Breast epithelium (tissue), 4 donors: ENCODE measurements at regions not wholly inside any gene's neighbourhood (a gene's known extent, or its start where the extent isn't known, plus 50 kb on each side); places are given as distances from the start of the nearest gene placed in this dataset.
A peak's percentile ranks its signal among the peaks of the same experiment; 100 is the strongest.

Source experiments
- DNase-seq, 2 donors: peaks; one replicate each; pipeline ENCODE4 v3.0.0-alpha.2; 2019; ENCODE audit warnings: low spot score in 2 of 2
- H3K27ac ChIP-seq, 2 donors: fragments of 200-600 bp; sonication (generic) in 1 of 2; one replicate each; pipeline ENCODE4 v1.5.1; 2016 to 2019; ENCODE audit warnings: mild to moderate bottlenecking in 1 of 2
- H3K27me3 ChIP-seq, 2 donors: fragments of 200-600 bp; sonication (generic) in 1 of 2; one replicate each; pipeline versions ENCODE4 v1.5.1 to v1.6.0; 2017 to 2019; ENCODE audit warnings: control low read depth in 1 of 2, mild to moderate bottlenecking in 1 of 2
- H3K36me3 ChIP-seq: fragments of 200-600 bp; one replicate; pipeline ENCODE4 v1.5.1; 2019
- H3K4me1 ChIP-seq, 2 donors: fragments of 200-600 bp; sonication (generic); one replicate each; pipeline ENCODE4 v1.5.1; 2016 to 2019; ENCODE audit warnings: control low read depth in 1 of 2
- H3K4me3 ChIP-seq, 3 donors: fragments of 200-600 bp; sonication (generic); 1 replicate in 2 of 3; 2 replicates in 1 of 3; pipeline ENCODE4 v1.5.1; 2016 to 2019; ENCODE audit warnings: mild to moderate bottlenecking in 3 of 3, moderate library complexity in 2 of 3
- H3K9me3 ChIP-seq, 2 donors: fragments of 200-600 bp; sonication (generic) in 1 of 2; one replicate each; pipeline ENCODE4 v1.5.1; 2016 to 2019; ENCODE audit warnings: control low read depth in 1 of 2
- POLR2A ChIP-seq: fragments of 450-650 bp; IDR thresholded peaks from one replicate; pipeline ENCODE4 v1.6.1; 2016; ENCODE audit warnings: antibody characterized with exemption, mild to moderate bottlenecking, moderate library complexity
- POLR2AphosphoS5 ChIP-seq, 3 donors: sonication (generic); formaldehyde crosslinking; IDR thresholded peaks; one replicate each; pipeline ENCODE4 v1.6.1; 2017; ENCODE audit warnings: antibody characterized with exemption in 3 of 3
- intact Hi-C: fragments of 100-400 bp; cut with DNase I; formaldehyde crosslinking; loops from one replicate; pipeline ENCODE4 v1.15.1; 2023; ENCODE audit warnings: low total_unique reads
- TF ChIP-seq, protein P1 (sequence below), 3 donors: fragments of 450-650 bp; IDR thresholded peaks; one replicate each; pipeline ENCODE4 v1.5.1; 2016 to 2017; ENCODE audit warnings: antibody characterized with exemption in 3 of 3, mild to moderate bottlenecking in 3 of 3, moderate library complexity in 3 of 3

DNA sequence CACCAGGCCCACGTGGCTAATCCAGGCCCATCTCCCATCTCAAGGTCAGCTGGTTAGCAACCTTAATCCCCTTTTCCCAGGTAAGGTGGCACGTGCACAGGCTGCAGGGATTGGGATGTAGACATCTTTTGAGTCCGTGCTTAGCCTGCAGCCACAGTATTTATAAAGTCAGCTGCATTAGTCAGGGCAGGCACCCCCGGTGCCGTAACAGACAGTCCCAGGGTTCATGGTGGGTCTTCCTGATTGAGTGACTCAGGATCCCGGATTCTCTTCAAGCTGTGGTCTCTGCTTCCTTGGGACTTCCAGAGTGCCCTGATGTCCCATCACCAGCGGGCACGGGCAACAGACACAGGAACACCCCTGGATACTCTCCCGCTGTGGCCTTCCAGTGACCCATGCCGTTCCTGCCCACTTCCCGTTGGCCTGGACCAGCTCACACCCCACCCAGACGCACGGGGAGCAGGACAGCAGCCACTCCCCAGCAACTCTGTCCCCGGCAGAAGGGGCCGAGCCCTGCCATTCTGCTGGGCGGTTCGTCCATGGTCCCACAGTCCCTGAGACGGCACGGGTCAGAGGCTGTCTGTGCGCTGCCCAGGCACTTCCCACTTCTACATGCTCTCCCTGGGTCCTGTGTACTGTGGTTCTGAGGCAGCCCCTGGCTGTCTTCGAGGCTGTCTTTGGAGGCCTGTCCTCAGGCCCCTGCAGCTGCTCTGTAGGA, 248.6 kb upstream of the GSE1 start:
- no peaks in the 10 kb centered on the region for H3K9me3 ChIP-seq
- TF ChIP-seq POLR2A (no peak), POLR2AphosphoS5 (IDR thresholded peaks at IDR 0.05) (no peak)
- TF ChIP-seq, protein P1, sequence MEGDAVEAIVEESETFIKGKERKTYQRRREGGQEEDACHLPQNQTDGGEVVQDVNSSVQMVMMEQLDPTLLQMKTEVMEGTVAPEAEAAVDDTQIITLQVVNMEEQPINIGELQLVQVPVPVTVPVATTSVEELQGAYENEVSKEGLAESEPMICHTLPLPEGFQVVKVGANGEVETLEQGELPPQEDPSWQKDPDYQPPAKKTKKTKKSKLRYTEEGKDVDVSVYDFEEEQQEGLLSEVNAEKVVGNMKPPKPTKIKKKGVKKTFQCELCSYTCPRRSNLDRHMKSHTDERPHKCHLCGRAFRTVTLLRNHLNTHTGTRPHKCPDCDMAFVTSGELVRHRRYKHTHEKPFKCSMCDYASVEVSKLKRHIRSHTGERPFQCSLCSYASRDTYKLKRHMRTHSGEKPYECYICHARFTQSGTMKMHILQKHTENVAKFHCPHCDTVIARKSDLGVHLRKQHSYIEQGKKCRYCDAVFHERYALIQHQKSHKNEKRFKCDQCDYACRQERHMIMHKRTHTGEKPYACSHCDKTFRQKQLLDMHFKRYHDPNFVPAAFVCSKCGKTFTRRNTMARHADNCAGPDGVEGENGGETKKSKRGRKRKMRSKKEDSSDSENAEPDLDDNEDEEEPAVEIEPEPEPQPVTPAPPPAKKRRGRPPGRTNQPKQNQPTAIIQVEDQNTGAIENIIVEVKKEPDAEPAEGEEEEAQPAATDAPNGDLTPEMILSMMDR (IDR thresholded peaks at IDR 0.05), result no peak
- H3K36me3 ChIP-seq, result no peaks in the 10 kb centered on the region
- intact Hi-C loops, result no loop called here
- H3K4me1 ChIP-seq, result no peaks in the 10 kb centered on the region
- no peak for DNase-seq
- H3K4me3 ChIP-seq, result no peak overlapping the region
- no peaks in the 10 kb centered on the region for H3K27me3 ChIP-seq
- H3K27ac ChIP-seq, result no peak overlapping the region

DNA sequence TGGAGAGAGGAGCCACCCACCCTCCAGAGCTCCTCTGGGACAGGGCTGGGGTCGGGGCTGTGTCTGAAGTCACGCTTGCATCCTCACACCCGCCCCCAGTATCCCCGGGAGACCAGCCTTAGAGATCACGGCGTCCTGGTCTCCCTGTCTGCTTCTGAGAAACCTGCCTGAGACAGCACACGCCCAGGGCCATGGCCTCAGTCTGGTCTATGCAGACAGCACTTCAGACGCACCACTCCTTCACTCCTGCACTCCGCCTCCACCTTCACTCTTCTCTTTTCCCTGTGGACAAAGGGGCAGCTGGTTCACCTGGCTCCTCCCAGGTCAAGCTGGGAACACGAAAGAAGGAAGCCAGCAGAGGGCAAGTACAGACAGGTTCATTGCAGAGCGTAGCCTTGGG, 248.0 kb upstream of the GSE1 start:
- Histone ChIP-seq H3K27ac (no peak overlapping the region), H3K4me3 (no peak overlapping the region), H3K9me3 (no peaks in the 10 kb centered on the region), H3K27me3 (no peaks in the 10 kb centered on the region), H3K36me3 (no peaks in the 10 kb centered on the region), H3K4me1 (peaks cover 2 to 4% of the 10 kb centered on the region in 2 donors)
- DNase-seq, result no peak
- TF ChIP-seq POLR2AphosphoS5 (IDR thresholded peaks at IDR 0.05), result no peak
- no peak for TF ChIP-seq POLR2A
- TF ChIP-seq, protein P1 (IDR thresholded peaks at IDR 0.05), result no peak
- intact Hi-C loops, result no loop called here

DNA sequence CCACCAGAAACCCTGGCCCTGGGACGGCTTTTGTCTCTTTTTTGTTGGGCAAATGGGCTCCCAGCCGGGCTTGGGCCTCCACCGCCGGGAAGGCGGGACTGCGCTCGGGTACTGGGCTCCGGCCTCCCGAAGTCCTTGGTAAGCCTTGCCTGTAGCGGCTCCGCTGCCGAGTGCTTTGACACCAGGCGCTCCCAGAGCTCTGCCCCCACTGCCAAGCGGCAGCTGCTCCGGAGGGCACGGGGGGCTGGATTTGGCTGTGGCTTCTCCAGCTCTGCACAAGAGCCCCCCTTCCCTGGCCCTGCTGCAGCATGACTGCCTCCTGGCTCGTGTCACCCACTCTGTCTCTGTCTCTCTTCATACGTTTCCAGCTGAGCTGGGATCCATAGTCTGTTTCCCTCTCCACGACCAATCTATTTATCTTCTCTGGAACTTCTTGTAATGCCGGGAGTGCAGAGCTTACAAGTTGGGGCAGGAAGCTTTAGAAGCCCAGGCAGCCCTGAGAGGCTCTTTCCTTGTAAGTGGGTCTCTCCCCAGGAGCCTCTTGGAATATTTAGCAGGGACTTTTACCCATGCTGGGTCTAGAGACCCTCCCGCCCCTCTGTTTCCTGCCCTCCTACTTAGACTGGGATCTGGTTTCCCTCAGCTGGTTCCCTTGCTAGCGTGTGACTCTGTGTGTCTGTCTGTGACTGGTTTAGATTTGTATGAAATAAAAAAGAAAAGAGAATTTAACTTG, 246.9 kb upstream of the GSE1 start:
- intact Hi-C loops, result no loop called here
- H3K9me3 ChIP-seq, result no peaks in the 10 kb centered on the region
- peak overlapping the region; percentile 13 to 21 for H3K27ac ChIP-seq
- H3K36me3 ChIP-seq, result no peaks in the 10 kb centered on the region
- H3K4me1 ChIP-seq, result peaks cover 10 to 11% of the 10 kb centered on the region in 2 donors
- no peak overlapping the region for H3K4me3 ChIP-seq
- H3K27me3 ChIP-seq, result no peaks in the 10 kb centered on the region
- TF ChIP-seq, protein P1 (IDR thresholded peaks at IDR 0.05), result no peak
- TF ChIP-seq POLR2A, result no peak
- no peak for TF ChIP-seq POLR2AphosphoS5 (IDR thresholded peaks at IDR 0.05)
- no peak for DNase-seq

DNA sequence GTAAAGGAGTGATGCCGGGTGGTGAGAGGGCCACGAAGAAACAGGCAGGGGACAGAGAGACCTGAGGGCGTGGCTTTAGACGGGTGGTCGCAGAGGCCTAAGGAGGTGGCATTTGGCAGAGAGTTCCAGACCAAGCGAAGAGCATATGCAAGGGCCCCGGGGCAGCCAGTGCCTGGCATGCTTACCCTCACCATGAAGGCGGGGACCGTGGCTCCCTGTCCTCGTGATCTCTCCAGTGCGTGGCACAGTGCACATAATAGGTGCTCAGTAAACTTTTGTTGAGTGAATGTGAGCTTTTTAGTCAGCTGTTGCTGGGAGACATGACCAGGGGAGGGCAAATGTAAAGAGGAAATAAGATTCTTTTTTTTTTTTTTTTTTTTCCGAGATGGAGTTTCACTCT, 245.6 kb upstream of the GSE1 start:
- intact Hi-C loops, result no loop called here
- Histone ChIP-seq H3K36me3 (no peaks in the 10 kb centered on the region), H3K4me1 (peaks cover 10 to 11% of the 10 kb centered on the region in 2 donors), H3K27me3 (no peaks in the 10 kb centered on the region), H3K9me3 (no peaks in the 10 kb centered on the region), H3K27ac (no peak overlapping the region), H3K4me3 (no peak overlapping the region)
- no peak for DNase-seq
- TF ChIP-seq POLR2A, result no peak
- TF ChIP-seq POLR2AphosphoS5 (IDR thresholded peaks at IDR 0.05), result no peak
- TF ChIP-seq, protein P1 (IDR thresholded peaks at IDR 0.05), result no peak

DNA sequence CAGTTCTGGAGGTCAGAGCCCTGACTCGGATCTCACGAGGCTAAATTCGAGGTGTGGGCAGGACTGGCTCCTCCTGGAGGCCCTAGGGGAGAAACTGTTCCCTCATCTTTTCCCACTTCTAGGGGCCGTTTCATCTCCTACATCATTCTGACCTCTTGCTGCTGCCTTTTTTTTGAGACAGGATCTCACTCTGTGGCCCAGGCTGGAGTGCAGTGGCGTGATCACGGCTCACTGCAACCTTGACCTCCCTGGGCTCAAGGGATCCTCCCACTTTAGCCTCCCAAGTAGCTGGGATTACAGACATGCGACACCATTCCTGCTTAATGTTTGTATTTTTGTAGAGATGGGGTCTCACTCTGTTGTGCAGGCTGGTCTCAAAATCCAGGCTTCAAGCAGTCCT, 244.1 kb upstream of the GSE1 start:
- no peak for TF ChIP-seq POLR2AphosphoS5 (IDR thresholded peaks at IDR 0.05)
- no peak for TF ChIP-seq POLR2A
- TF ChIP-seq, protein P1 (IDR thresholded peaks at IDR 0.05), result no peak
- Histone ChIP-seq H3K27ac (no peak overlapping the region), H3K36me3 (no peaks in the 10 kb centered on the region), H3K9me3 (no peaks in the 10 kb centered on the region), H3K27me3 (no peaks in the 10 kb centered on the region), H3K4me1 (peaks cover 10 to 11% of the 10 kb centered on the region in 2 donors), H3K4me3 (no peak overlapping the region)
- DNase-seq, result no peak
- intact Hi-C loops, result no loop called here
